ENCODE measurements at regions not wholly inside any gene's neighbourhood (a gene's known extent, or its start where the extent isn't known, plus 50 kb on each side); places are given as distances from the start of the nearest gene placed in this dataset.

GRCh38 chr18:24915547-24915946, 436.4 kb downstream of the ZNF521 start:
- TF ChIP-seq, protein P1, sequence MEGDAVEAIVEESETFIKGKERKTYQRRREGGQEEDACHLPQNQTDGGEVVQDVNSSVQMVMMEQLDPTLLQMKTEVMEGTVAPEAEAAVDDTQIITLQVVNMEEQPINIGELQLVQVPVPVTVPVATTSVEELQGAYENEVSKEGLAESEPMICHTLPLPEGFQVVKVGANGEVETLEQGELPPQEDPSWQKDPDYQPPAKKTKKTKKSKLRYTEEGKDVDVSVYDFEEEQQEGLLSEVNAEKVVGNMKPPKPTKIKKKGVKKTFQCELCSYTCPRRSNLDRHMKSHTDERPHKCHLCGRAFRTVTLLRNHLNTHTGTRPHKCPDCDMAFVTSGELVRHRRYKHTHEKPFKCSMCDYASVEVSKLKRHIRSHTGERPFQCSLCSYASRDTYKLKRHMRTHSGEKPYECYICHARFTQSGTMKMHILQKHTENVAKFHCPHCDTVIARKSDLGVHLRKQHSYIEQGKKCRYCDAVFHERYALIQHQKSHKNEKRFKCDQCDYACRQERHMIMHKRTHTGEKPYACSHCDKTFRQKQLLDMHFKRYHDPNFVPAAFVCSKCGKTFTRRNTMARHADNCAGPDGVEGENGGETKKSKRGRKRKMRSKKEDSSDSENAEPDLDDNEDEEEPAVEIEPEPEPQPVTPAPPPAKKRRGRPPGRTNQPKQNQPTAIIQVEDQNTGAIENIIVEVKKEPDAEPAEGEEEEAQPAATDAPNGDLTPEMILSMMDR (IDR thresholded peaks at IDR 0.05; ENCODE audit: low read depth, low read length): no peak
- H3K4me3 ChIP-seq (replicated peaks in 1 of 2; ENCODE audit: low read depth in 2 of 2, low read length in 2 of 2): no peak overlapping the region
- DNase-seq (ENCODE audit: low read depth in 2 of 2): peak in 1 of 2 donors; percentile 7

- DNase-seq (ENCODE audit: low read depth in 2 of 2): no peak
- no peak overlapping the region for H3K4me3 ChIP-seq (replicated peaks in 1 of 2; ENCODE audit: low read depth in 2 of 2, low read length in 2 of 2)
- TF ChIP-seq, protein P1 (IDR thresholded peaks at IDR 0.05; ENCODE audit: low read depth, low read length): no peak
Measured at GRCh38 chr18:24917767-24918166, 434.2 kb downstream of the ZNF521 start.

- no peak for DNase-seq (ENCODE audit: low read depth in 2 of 2)
- TF ChIP-seq, protein P1 (IDR thresholded peaks at IDR 0.05; ENCODE audit: low read depth, low read length): no peak
- no peak overlapping the region for H3K4me3 ChIP-seq (replicated peaks in 1 of 2; ENCODE audit: low read depth in 2 of 2, low read length in 2 of 2)
Measured at GRCh38 chr18:24918257-24918656, 433.7 kb downstream of the ZNF521 start.

DNA sequence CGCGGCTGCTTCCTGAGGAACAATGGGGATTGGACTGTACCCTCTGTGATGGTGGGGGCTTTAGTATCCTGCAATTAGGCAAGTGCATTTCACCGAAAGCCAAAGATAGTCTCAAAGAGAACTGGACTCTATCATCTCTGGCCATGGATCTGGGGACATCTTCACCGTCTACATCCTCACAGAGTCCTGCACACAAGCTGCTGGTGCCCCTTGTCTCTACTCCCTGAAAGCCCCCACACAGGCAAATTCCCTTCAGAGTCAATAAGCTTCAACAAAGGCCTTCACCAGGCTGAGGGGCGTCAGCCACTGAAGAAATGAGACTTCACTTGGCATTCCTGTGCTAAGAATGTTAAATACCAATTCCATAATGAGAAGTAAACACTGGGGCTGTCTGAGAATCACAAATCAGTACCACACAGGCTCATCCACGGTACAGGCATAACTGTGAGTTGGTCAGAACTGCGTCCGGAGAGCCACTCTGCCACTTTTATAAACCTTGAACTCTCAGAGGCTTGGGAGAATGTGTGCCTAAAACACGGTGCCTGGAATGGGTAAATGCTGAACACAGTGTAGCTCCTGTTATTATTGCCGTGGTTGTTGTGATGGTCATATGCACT, 432.7 kb downstream of the ZNF521 start:
- no peak overlapping the region for H3K4me3 ChIP-seq (replicated peaks in 1 of 2; ENCODE audit: low read depth in 2 of 2, low read length in 2 of 2)
- no peak for DNase-seq (ENCODE audit: low read depth in 2 of 2)
- TF ChIP-seq, protein P1 (IDR thresholded peaks at IDR 0.05; ENCODE audit: low read depth, low read length): no peak

DNA sequence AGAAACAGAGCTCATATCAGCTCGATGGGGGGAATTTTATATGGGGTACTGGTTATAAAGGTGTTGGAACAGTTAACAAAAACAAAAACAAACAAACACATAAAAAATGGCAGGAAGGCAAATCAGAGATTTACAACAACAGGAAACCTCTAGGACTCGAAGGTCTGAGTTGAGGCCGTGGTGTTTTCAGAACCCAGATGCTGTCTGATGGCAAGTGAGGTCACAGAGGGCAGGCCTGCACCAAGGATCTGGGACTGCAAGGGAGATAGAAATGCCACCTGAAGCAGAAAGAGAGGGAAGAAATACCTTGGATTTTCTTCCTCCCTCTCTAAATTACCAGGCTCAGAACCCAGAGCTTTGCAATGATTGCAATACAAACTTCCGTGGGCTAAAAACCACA, 429.5 kb downstream of the ZNF521 start:
- no peak overlapping the region for H3K4me3 ChIP-seq (replicated peaks in 1 of 2; ENCODE audit: low read depth in 2 of 2, low read length in 2 of 2)
- TF ChIP-seq, protein P1 (IDR thresholded peaks at IDR 0.05; ENCODE audit: low read depth, low read length): no peak
- no peak for DNase-seq (ENCODE audit: low read depth in 2 of 2)

- DNase-seq (ENCODE audit: low read depth in 2 of 2): no peak
- H3K4me3 ChIP-seq (replicated peaks in 1 of 2; ENCODE audit: low read depth in 2 of 2, low read length in 2 of 2): no peak overlapping the region
- TF ChIP-seq, protein P1 (IDR thresholded peaks at IDR 0.05; ENCODE audit: low read depth, low read length): no peak
Measured at GRCh38 chr18:24923138-24923537, 428.8 kb downstream of the ZNF521 start.

Data from cardiac fibroblast (primary cell).